Endodermal cell (in vitro differentiated cells): ENCODE measurements at regions not wholly inside any gene's neighbourhood (a gene's known extent, or its start where the extent isn't known, plus 50 kb on each side); places are given as distances from the start of the nearest gene placed in this dataset.

Source experiments
- DNase-seq: peaks from one replicate; pipeline ENCODE4 v3.0.0-alpha.2; 2017
- H3K27ac ChIP-seq: 2 replicates; pipeline ENCODE4 v1.5.1; 2013; ENCODE audit warnings: mild to moderate bottlenecking, low read depth, low read length, moderate library complexity
- H3K27me3 ChIP-seq: 2 replicates; pipeline ENCODE4 v1.6.1; 2013; ENCODE audit warnings: mild to moderate bottlenecking, low read length, moderate library complexity; ENCODE audit not compliant: insufficient read depth, control insufficient read depth, poor library complexity, severe bottlenecking
- H3K36me3 ChIP-seq: 2 replicates; pipeline ENCODE4 v1.7.0; 2013; ENCODE audit warnings: mild to moderate bottlenecking, low read length, moderate library complexity; ENCODE audit not compliant: control insufficient read depth, insufficient read depth
- H3K4me1 ChIP-seq: one replicate; pipeline ENCODE4 v1.7.0; 2013; ENCODE audit warnings: low read length; ENCODE audit not compliant: control insufficient read depth, insufficient read depth
- H3K4me3 ChIP-seq: 2 replicates; pipeline ENCODE4 v1.5.1; 2013; ENCODE audit warnings: mild to moderate bottlenecking, low read length, moderate library complexity
- H3K9ac ChIP-seq: 2 replicates; pipeline ENCODE4 v1.6.1; 2013; ENCODE audit warnings: mild to moderate bottlenecking, low read length, moderate library complexity; ENCODE audit not compliant: poor library complexity, severe bottlenecking; ENCODE audit errors: extremely low read depth
- H3K9me3 ChIP-seq: 2 replicates; pipeline ENCODE4 v1.6.1; 2013; ENCODE audit warnings: mild to moderate bottlenecking, low read length, moderate library complexity; ENCODE audit not compliant: control insufficient read depth
- H3K27ac Mint-ChIP-seq: 2 replicates; pipeline ENCODE4 v1.8.0; 2020; ENCODE audit warnings: mixed read lengths
- H3K27me3 Mint-ChIP-seq: 2 replicates; pipeline ENCODE4 v1.8.0; 2021; ENCODE audit warnings: mild to moderate bottlenecking, mixed read lengths; ENCODE audit not compliant: insufficient read depth
- H3K36me3 Mint-ChIP-seq: 2 replicates; pipeline ENCODE4 v1.8.0; 2020; ENCODE audit warnings: low read depth, mixed read lengths
- H3K4me1 Mint-ChIP-seq: 2 replicates; pipeline ENCODE4 v1.8.0; 2020; ENCODE audit warnings: mixed read lengths
- H3K4me3 Mint-ChIP-seq: 2 replicates; pipeline ENCODE4 v1.8.0; 2020; ENCODE audit warnings: mild to moderate bottlenecking, moderate library complexity, mixed read lengths
- H3K9me3 Mint-ChIP-seq: 2 replicates; pipeline ENCODE4 v1.8.0; 2020; ENCODE audit warnings: mild to moderate bottlenecking, mixed read lengths
- WGBS, 2 experiments: methylation state at CpG; one replicate each; pipeline versions ENCODE4 v1.1.5 to v1.1.7; 2013; ENCODE audit warnings: missing lambda C conversion rate in 2 of 2, mixed read lengths in 1 of 2; ENCODE audit not compliant: insufficient coverage in 1 of 2, insufficient read length in 1 of 2; 5-methylcytosine and 5-hydroxymethylcytosine counted together
- TF ChIP-seq, protein P1 (sequence below): fragments of 200-600 bp; sonication (generic); conservative IDR thresholded peaks from 2 replicates; pipeline ENCODE4 v1.5.0; 2021; ENCODE audit warnings: antibody characterized with exemption, mild to moderate bottlenecking

DNA sequence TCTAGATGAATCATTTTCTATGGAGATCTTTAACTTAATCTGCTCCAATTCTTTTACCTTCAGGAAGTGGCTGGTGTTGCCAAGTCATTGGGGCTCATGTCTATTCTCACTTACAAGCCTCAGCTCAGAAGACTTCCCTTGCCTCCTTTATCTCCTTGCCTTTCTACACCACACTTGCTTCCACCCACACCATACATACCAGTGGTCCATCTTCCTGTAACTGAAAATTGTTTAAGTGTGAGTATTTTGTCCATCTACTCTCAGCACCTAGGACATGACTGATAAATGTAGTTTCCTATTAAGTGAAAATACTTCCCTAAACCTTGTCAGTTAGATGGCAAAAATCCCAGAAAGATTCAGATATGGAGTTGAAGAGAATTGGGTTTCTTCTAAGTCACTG, 199.7 kb upstream of the CPNE8 start:
- H3K27ac Mint-ChIP-seq: no peak overlapping the region
- H3K36me3 ChIP-seq: no peaks in the 10 kb centered on the region
- no peaks in the 10 kb centered on the region for H3K27me3 ChIP-seq
- no peak overlapping the region for H3K4me3 Mint-ChIP-seq
- peaks cover 7% of the 10 kb centered on the region for H3K9me3 Mint-ChIP-seq
- no peaks in the 10 kb centered on the region for H3K9me3 ChIP-seq
- H3K4me1 Mint-ChIP-seq: peaks cover 15% of the 10 kb centered on the region
- H3K4me3 ChIP-seq: no peak overlapping the region
- H3K36me3 Mint-ChIP-seq: no peaks in the 10 kb centered on the region
- TF ChIP-seq, protein P1, sequence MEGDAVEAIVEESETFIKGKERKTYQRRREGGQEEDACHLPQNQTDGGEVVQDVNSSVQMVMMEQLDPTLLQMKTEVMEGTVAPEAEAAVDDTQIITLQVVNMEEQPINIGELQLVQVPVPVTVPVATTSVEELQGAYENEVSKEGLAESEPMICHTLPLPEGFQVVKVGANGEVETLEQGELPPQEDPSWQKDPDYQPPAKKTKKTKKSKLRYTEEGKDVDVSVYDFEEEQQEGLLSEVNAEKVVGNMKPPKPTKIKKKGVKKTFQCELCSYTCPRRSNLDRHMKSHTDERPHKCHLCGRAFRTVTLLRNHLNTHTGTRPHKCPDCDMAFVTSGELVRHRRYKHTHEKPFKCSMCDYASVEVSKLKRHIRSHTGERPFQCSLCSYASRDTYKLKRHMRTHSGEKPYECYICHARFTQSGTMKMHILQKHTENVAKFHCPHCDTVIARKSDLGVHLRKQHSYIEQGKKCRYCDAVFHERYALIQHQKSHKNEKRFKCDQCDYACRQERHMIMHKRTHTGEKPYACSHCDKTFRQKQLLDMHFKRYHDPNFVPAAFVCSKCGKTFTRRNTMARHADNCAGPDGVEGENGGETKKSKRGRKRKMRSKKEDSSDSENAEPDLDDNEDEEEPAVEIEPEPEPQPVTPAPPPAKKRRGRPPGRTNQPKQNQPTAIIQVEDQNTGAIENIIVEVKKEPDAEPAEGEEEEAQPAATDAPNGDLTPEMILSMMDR: no peak
- H3K4me1 ChIP-seq: peaks cover 5% of the 10 kb centered on the region
- no peaks in the 10 kb centered on the region for H3K27me3 Mint-ChIP-seq
- no peak overlapping the region for H3K27ac ChIP-seq
- no peak for DNase-seq
- no peak overlapping the region for H3K9ac ChIP-seq

DNA sequence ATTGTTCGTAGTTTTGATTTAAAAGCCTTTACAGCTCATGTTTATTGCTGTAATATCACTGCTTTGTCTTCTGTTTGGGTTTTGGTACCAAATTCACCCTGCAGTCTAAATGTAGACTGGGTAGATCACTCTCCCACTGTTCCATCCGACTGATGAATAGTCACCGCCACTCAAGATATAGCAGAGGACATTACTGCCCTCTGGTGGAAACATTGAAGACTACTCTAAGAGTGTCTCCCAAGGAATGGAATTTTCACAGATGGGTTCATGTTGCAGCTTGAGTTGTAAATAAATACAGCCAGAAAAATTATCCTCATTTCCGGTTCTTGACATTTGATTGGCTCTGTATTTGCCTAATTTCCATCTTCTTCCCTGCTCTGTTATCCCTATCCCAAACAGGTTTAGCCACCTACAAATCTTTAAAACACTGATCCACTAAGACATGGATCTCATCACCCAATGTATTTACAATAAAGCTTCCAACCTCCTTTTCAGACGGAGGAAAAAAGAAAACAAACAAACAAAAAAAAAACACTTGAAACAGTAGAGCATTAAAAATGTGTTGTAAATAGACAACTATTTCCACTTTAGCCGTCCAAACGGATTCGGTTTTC, 198.3 kb upstream of the CPNE8 start:
- peaks cover 7% of the 10 kb centered on the region for H3K9me3 Mint-ChIP-seq
- no peak overlapping the region for H3K27ac Mint-ChIP-seq
- TF ChIP-seq, protein P1: peak; percentile 90
- WGBS, 2 experiments: 28 to 40% methylated on average over 4 of the region's 8 CpGs
- H3K4me1 Mint-ChIP-seq: peaks cover 7% of the 10 kb centered on the region
- DNase-seq: peak; percentile 63
- H3K36me3 Mint-ChIP-seq: no peaks in the 10 kb centered on the region
- no peaks in the 10 kb centered on the region for H3K9me3 ChIP-seq
- H3K27me3 ChIP-seq: no peaks in the 10 kb centered on the region
- H3K9ac ChIP-seq: no peak overlapping the region
- H3K4me3 ChIP-seq: no peak overlapping the region
- H3K36me3 ChIP-seq: no peaks in the 10 kb centered on the region
- peaks cover 3% of the 10 kb centered on the region for H3K4me1 ChIP-seq
- no peak overlapping the region for H3K4me3 Mint-ChIP-seq
- H3K27ac ChIP-seq: no peak overlapping the region
- H3K27me3 Mint-ChIP-seq: no peaks in the 10 kb centered on the region

DNA sequence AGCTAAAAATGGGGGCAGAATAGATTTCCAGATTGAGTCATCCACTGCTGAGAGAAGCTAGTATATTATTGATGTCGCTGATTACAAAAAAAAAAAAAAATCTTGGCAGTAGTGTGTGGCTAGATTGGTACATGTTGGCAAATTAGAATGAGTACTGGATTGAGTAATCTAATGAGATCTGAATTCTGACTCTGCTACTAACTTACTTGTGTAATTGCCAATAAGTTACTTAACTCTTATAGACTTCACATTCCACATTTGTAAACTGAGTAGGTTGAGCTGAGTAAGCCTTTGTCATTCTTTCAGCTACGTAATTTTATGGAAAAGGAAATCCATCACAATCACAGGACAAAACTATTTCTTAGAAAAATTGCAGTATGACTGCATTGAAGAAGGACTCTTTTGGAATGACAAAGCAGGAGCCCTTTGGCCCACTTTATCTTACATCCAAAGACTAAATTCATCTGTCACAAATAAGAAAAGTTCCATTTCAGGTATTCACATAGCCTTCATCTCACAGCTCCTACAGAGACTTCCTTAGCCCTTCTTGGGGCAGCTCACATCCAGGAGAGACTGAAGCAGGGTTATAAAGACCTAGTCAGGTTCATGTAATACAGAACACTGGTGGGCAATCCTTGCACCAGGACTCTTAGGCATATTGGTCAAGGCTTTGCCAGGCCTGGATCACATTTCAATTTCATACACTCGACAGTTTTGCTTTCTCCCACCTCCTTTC, 197.3 kb upstream of the CPNE8 start:
- 90 to 100% methylated on average over 2 to 3 of the region's 3 CpGs for whole genome bisulfite sequencing, 2 experiments
- DNase-seq: no peak
- H3K4me3 ChIP-seq: no peak overlapping the region
- no peaks in the 10 kb centered on the region for H3K27me3 Mint-ChIP-seq
- peaks cover 7% of the 10 kb centered on the region for H3K9me3 Mint-ChIP-seq
- H3K27me3 ChIP-seq: no peaks in the 10 kb centered on the region
- H3K27ac Mint-ChIP-seq: no peak overlapping the region
- H3K9ac ChIP-seq: no peak overlapping the region
- peaks cover 4% of the 10 kb centered on the region for H3K9me3 ChIP-seq
- peaks cover 3% of the 10 kb centered on the region for H3K4me1 Mint-ChIP-seq
- H3K36me3 Mint-ChIP-seq: no peaks in the 10 kb centered on the region
- H3K4me3 Mint-ChIP-seq: no peak overlapping the region
- H3K36me3 ChIP-seq: no peaks in the 10 kb centered on the region
- TF ChIP-seq, protein P1: no peak
- H3K27ac ChIP-seq: no peak overlapping the region
- H3K4me1 ChIP-seq: no peaks in the 10 kb centered on the region
